ENCODE measurements at regions not wholly inside any gene's neighbourhood (a gene's known extent, or its start where the extent isn't known, plus 50 kb on each side); places are given as distances from the start of the nearest gene placed in this dataset.

GRCh38 chr10:44009891-44010632 is 361.4 kb upstream of the ZNF32 start:
- Histone ChIP-seq H3K27ac (ENCODE audit: low read length) (no peak overlapping the region), H3K9me3 (ENCODE audit: control insufficient read depth, insufficient read depth, low read length) (no peaks in the 10 kb centered on the region), H3K4me3 (ENCODE audit: low read length) (no peak overlapping the region), H3K27me3 (ENCODE audit: control insufficient read depth, insufficient read depth, low read length) (no peaks in the 10 kb centered on the region), H3K36me3 (ENCODE audit: control insufficient read depth, insufficient read depth, low read length) (no peaks in the 10 kb centered on the region), H3K4me1 (ENCODE audit: control insufficient read depth, insufficient read depth, low read length) (no peaks in the 10 kb centered on the region)
- WGBS (ENCODE audit: insufficient coverage), result 86% methylated on average over 7 of the region's 8 CpGs
- no peaks in the 10 kb centered on the region for H3K9me3 Mint-ChIP-seq
- TF ChIP-seq CTCF (IDR thresholded peaks at IDR 0.05), result no peak
- ATAC-seq, result no peak
- H3K4me1 Mint-ChIP-seq, result no peaks in the 10 kb centered on the region
- no peaks in the 10 kb centered on the region for H3K36me3 Mint-ChIP-seq
- no peak overlapping the region for H3K27ac Mint-ChIP-seq
- no peak overlapping the region for H3K4me3 Mint-ChIP-seq
- intact Hi-C loops (cut with micrococcal nuclease), result no loop called here
- peaks cover 10 to 26% of the 10 kb centered on the region in 2 donors for H3K27me3 Mint-ChIP-seq (ENCODE audit: low read depth in 2 of 2)
- DNase-seq, result no peak

DNA sequence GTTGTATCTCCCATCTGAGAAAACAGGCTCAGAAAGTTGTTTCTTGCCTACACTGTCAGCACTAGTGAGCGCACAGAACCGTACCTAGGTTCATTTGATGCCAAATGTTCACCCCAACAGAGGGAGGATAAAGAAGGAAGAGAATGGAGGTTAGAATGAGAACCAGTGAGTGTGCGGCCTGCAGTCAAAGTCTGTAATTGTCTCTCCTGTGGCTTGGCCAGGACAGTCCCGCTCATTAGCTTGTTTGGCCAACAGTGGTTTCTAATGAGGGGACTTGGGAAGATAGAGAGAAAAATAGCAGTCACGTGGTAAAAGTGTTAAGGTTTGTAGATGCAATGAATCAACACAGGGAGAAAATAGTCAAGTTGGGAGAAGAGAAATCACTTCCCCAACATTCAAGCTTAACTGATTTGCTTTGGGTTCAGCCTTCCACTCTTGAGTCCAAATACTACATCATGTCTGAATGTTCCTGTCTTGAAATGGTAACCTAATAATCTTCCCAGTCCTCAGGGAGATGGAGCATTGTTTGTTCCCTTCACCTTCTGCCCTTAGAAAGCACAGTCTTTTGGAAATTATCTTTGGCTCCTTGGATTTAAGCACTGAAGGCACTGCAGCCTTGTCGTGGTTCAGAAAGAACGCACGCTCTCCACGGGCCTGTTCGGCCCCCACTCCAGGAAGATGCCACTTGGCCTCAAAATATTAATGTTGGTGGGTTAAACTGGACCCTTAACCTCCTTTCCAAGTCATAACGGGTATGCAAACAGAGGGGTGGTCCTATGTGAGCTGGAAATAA is 360.4 kb upstream of the ZNF32 start:
- H3K36me3 Mint-ChIP-seq, result no peaks in the 10 kb centered on the region
- no peak overlapping the region for H3K4me3 Mint-ChIP-seq
- H3K4me1 Mint-ChIP-seq, result no peaks in the 10 kb centered on the region
- ATAC-seq (no peak), DNase-seq (no peak)
- no peak overlapping the region for H3K27ac ChIP-seq (ENCODE audit: low read length)
- no peak overlapping the region for H3K4me3 ChIP-seq (ENCODE audit: low read length)
- H3K9me3 ChIP-seq (ENCODE audit: control insufficient read depth, insufficient read depth, low read length), result no peaks in the 10 kb centered on the region
- WGBS (ENCODE audit: insufficient coverage), result 70% methylated on average over 10 of the region's 11 CpGs
- H3K27me3 Mint-ChIP-seq (ENCODE audit: low read depth in 2 of 2), result peaks cover 10 to 20% of the 10 kb centered on the region in 2 donors
- intact Hi-C loops (cut with micrococcal nuclease), result no loop called here
- H3K27me3 ChIP-seq (ENCODE audit: control insufficient read depth, insufficient read depth, low read length), result no peaks in the 10 kb centered on the region
- H3K27ac Mint-ChIP-seq, result no peak overlapping the region
- no peaks in the 10 kb centered on the region for H3K4me1 ChIP-seq (ENCODE audit: control insufficient read depth, insufficient read depth, low read length)
- no peaks in the 10 kb centered on the region for H3K36me3 ChIP-seq (ENCODE audit: control insufficient read depth, insufficient read depth, low read length)
- no peak for TF ChIP-seq CTCF (IDR thresholded peaks at IDR 0.05)
- H3K9me3 Mint-ChIP-seq, result no peaks in the 10 kb centered on the region

DNA sequence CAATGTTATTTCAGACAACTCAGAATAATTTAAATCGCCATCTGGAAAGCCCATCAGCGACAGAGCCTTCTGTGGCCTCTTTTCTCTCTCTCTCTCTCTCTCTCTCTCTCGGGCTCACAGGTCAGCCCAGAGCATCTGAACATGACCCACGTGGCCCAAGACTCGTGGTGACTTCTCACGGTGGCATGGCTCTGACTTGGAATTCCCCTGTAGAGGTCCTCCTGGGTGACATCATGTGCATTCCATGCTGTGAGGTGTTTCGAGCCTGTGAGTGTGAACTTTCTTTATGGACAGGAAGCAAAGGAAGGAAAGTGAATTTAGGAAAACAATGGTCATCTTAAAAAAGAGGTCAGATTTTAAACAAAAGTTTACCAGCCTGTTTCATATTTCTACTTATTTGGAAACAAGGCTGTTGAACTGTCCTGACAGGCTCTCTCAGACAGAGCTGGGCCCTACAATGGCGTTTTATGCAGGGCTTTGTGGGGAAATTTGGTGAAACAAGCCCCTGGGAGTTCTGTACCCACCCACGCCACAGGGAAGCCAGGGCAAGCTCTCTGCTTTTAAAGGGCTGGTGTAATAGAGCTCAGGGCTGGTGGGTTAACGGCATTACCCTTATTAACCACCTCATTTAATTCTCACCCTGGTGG is 359.7 kb upstream of the ZNF32 start:
- no peak for ATAC-seq
- H3K9me3 ChIP-seq (ENCODE audit: control insufficient read depth, insufficient read depth, low read length), result no peaks in the 10 kb centered on the region

More for the DNA sequence above, 359.7 kb upstream of the ZNF32 start:
- no peak overlapping the region for H3K27ac Mint-ChIP-seq
- WGBS (ENCODE audit: insufficient coverage), result 81% methylated on average over 9 of the region's 10 CpGs
- no peaks in the 10 kb centered on the region for H3K4me1 Mint-ChIP-seq
- no peaks in the 10 kb centered on the region for H3K27me3 ChIP-seq (ENCODE audit: control insufficient read depth, insufficient read depth, low read length)
- no peaks in the 10 kb centered on the region for H3K9me3 Mint-ChIP-seq
- no peak for TF ChIP-seq CTCF (IDR thresholded peaks at IDR 0.05)
- no peak overlapping the region for H3K27ac ChIP-seq (ENCODE audit: low read length)
- no peaks in the 10 kb centered on the region for H3K36me3 Mint-ChIP-seq
- peaks cover 10 to 20% of the 10 kb centered on the region in 2 donors for H3K27me3 Mint-ChIP-seq (ENCODE audit: low read depth in 2 of 2)
- H3K4me3 Mint-ChIP-seq, result no peak overlapping the region
- DNase-seq, result no peak
- no peaks in the 10 kb centered on the region for H3K36me3 ChIP-seq (ENCODE audit: control insufficient read depth, insufficient read depth, low read length)
- no peak overlapping the region for H3K4me3 ChIP-seq (ENCODE audit: low read length)
- H3K4me1 ChIP-seq (ENCODE audit: control insufficient read depth, insufficient read depth, low read length), result no peaks in the 10 kb centered on the region
- intact Hi-C loops (cut with micrococcal nuclease), result no loop called here
